OCI-LY3 (cell line): ENCODE measurements at regions not wholly inside any gene's neighbourhood (a gene's known extent, or its start where the extent isn't known, plus 50 kb on each side); places are given as distances from the start of the nearest gene placed in this dataset.

Experiments
- CTCF ChIP-seq: fragments of 200-600, 300-600 bp; sonication (generic); IDR thresholded peaks from 2 replicates; pipeline ENCODE4 v1.5.1; 2014; ENCODE audit warnings: antibody characterized with exemption, low read length, low read depth
- EZH2phosphoT487 ChIP-seq: fragments of 200-600 bp; shearing (Covaris generic); IDR thresholded peaks from 2 replicates; pipeline ENCODE4 v1.6.1; 2018; ENCODE audit warnings: antibody characterized with exemption, mixed run types, low read depth

- TF ChIP-seq CTCF (no peak), EZH2phosphoT487 (no peak)
Observed at GRCh38 chr13:102980331-102980982, 85.8 kb downstream of the SLC10A2 start.
